ENCODE measurements at regions not wholly inside any gene's neighbourhood (a gene's known extent, or its start where the extent isn't known, plus 50 kb on each side); places are given as distances from the start of the nearest gene placed in this dataset.
A peak's percentile ranks its signal among the peaks of the same experiment; 100 is the strongest.

GRCh38 chr3:176928582-176928931 lies 268.7 kb downstream of the TBL1XR1 start:
- in situ Hi-C loops (cut with HindIII; ENCODE audit: low sequenced_read_pairs): no loop called here
- no peak for TF ChIP-seq CTCF (IDR thresholded peaks at IDR 0.05; ENCODE audit: low read depth, low read length)
- no peak overlapping the region for H3K4me3 ChIP-seq (ENCODE audit: low read depth, low read length)
- DNase-seq (ENCODE audit: low read depth, low spot score): no peak

GRCh38 chr3:176927706-176928581 lies 269.3 kb downstream of the TBL1XR1 start:
- no peak for DNase-seq (ENCODE audit: low read depth, low spot score)
- TF ChIP-seq CTCF (IDR thresholded peaks at IDR 0.05; ENCODE audit: low read depth, low read length): no peak
- in situ Hi-C loops (cut with HindIII; ENCODE audit: low sequenced_read_pairs): no loop called here
- H3K4me3 ChIP-seq (ENCODE audit: low read depth, low read length): no peak overlapping the region

- no peak for DNase-seq (ENCODE audit: low read depth, low spot score)
- in situ Hi-C loops (cut with HindIII; ENCODE audit: low sequenced_read_pairs): no loop called here
- TF ChIP-seq CTCF (IDR thresholded peaks at IDR 0.05; ENCODE audit: low read depth, low read length): no peak
Observed at GRCh38 chr3:176927280-176927679, 270.0 kb downstream of the TBL1XR1 start.

GRCh38 chr3:176926688-176927087 lies 270.6 kb downstream of the TBL1XR1 start:
- in situ Hi-C loops (cut with HindIII; ENCODE audit: low sequenced_read_pairs): no loop called here
- TF ChIP-seq CTCF (IDR thresholded peaks at IDR 0.05; ENCODE audit: low read depth, low read length): no peak
- no peak for DNase-seq (ENCODE audit: low read depth, low spot score)
- no peak overlapping the region for H3K4me3 ChIP-seq (ENCODE audit: low read depth, low read length)

More at GRCh38 chr3:176927280-176927679, 270.0 kb downstream of the TBL1XR1 start:
- no peak overlapping the region for H3K4me3 ChIP-seq (ENCODE audit: low read depth, low read length)

- no peak for TF ChIP-seq CTCF (IDR thresholded peaks at IDR 0.05; ENCODE audit: low read depth, low read length)
- in situ Hi-C loops (cut with HindIII; ENCODE audit: low sequenced_read_pairs): no loop called here
- H3K4me3 ChIP-seq (ENCODE audit: low read depth, low read length): no peak overlapping the region
- no peak for DNase-seq (ENCODE audit: low read depth, low spot score)
Observed at GRCh38 chr3:176926034-176926433, 271.2 kb downstream of the TBL1XR1 start.

GRCh38 chr3:176920766-176921160 lies 276.5 kb downstream of the TBL1XR1 start:
- in situ Hi-C loops (cut with HindIII; ENCODE audit: low sequenced_read_pairs): no loop called here
- TF ChIP-seq CTCF (IDR thresholded peaks at IDR 0.05; ENCODE audit: low read depth, low read length): no peak
- H3K4me3 ChIP-seq (ENCODE audit: low read depth, low read length): no peak overlapping the region
- peak; percentile 19 for DNase-seq (ENCODE audit: low read depth, low spot score)
